PC-9 (cell line): ENCODE measurements at regions not wholly inside any gene's neighbourhood (a gene's known extent, or its start where the extent isn't known, plus 50 kb on each side); places are given as distances from the start of the nearest gene placed in this dataset.

ENCODE experiments used
- CTCF ChIP-seq: fragments of 200-600 bp; sonication (generic); conservative IDR thresholded peaks from 2 replicates; pipeline ENCODE4 v1.6.1; 2017; ENCODE audit warnings: mixed run types, antibody characterized with exemption, mild to moderate bottlenecking, moderate library complexity
- EZH2 ChIP-seq: fragments of 200-600 bp; sonication (generic); IDR thresholded peaks from 2 replicates; pipeline ENCODE4 v1.8.0; 2017; ENCODE audit warnings: antibody characterized with exemption, low read depth

- TF ChIP-seq CTCF (no peak), EZH2 (no peak)
These were observed 325.8 kb downstream of the FAT3 start for GRCh38 chr11:92550411-92550810.
